Gastrocnemius medialis (tissue), 4 donors: ENCODE measurements at regions not wholly inside any gene's neighbourhood (a gene's known extent, or its start where the extent isn't known, plus 50 kb on each side); places are given as distances from the start of the nearest gene placed in this dataset.

Experiments
- ATAC-seq, 2 donors: fragments of 150-250 bp; one replicate each; pipeline ENCODE4 v1.9.1; 2016
- DNase-seq, 2 donors: peaks; one replicate each; pipeline ENCODE4 v3.0.0-alpha.2; 2019
- H3K27ac ChIP-seq, 4 donors: fragments of 200-600 bp; sonication (generic); 1 replicate in 1 of 4; 2 replicates in 3 of 4; pipeline ENCODE4 v1.5.1; 2016 to 2018; ENCODE audit warnings: mild to moderate bottlenecking in 2 of 4, moderate library complexity in 1 of 4
- H3K27me3 ChIP-seq, 3 donors: fragments of 200-600 bp; sonication (generic) in 2 of 3; 1 replicate in 1 of 3; 2 replicates in 2 of 3; pipeline versions ENCODE4 v1.5.1 to v1.6.0; 2016 to 2019; ENCODE audit warnings: mild to moderate bottlenecking in 1 of 3, moderate library complexity in 1 of 3
- H3K36me3 ChIP-seq, 2 donors: fragments of 200-600 bp; sonication (generic) in 1 of 2; one replicate each; pipeline ENCODE4 v1.5.1; 2017 to 2018
- H3K4me1 ChIP-seq, 2 donors: fragments of 200-600 bp; sonication (generic) in 1 of 2; one replicate each; pipeline ENCODE4 v1.5.1; 2016 to 2017; ENCODE audit warnings: mild to moderate bottlenecking in 2 of 2
- H3K4me3 ChIP-seq, 4 donors: fragments of 200-600 bp; sonication (generic) in 3 of 4; 1 replicate in 1 of 4; 2 replicates in 3 of 4; pipeline ENCODE4 v1.5.1; 2016 to 2019; ENCODE audit warnings: mild to moderate bottlenecking in 2 of 4
- H3K9me3 ChIP-seq, 3 donors: fragments of 200-600 bp; sonication (generic) in 2 of 3; 1 replicate in 1 of 3; 2 replicates in 2 of 3; pipeline ENCODE4 v1.5.1; 2016 to 2019
- CTCF ChIP-seq, 5 experiments: fragments of 450-650 bp in 3 of 5; fragments of 200-600 bp in 2 of 5; sonication (generic) in 2 of 5; IDR thresholded peaks in 4 of 5; conservative IDR thresholded peaks in 1 of 5; 1 replicate in 4 of 5; 2 replicates in 1 of 5; pipeline ENCODE4 v1.5.1; 2016 to 2019; ENCODE audit warnings: antibody characterized with exemption in 5 of 5, mild to moderate bottlenecking in 3 of 5, moderate library complexity in 3 of 5
- POLR2A ChIP-seq, 2 donors: fragments of 450-650 bp; IDR thresholded peaks; one replicate each; pipeline ENCODE4 v1.6.1; 2017; ENCODE audit warnings: antibody characterized with exemption in 2 of 2, mild to moderate bottlenecking in 2 of 2, moderate library complexity in 2 of 2
- in situ Hi-C, 4 donors: fragments of 200-750 bp; cut with MboI; loops; one replicate each; pipeline versions ENCODE4 v1.15.0 to v1.8.0; 2017; ENCODE audit warnings: low sequenced_read_pairs in 4 of 4
- intact Hi-C: fragments of 100-400 bp; cut with DNase I; formaldehyde crosslinking; loops from one replicate; pipeline ENCODE4 v1.15.1; 2023; ENCODE audit warnings: low total_unique reads

GRCh38 chr10:7471720-7472367, 61.0 kb upstream of the SFMBT2 start:
- intact Hi-C loops, result no loop called here
- no peaks in the 10 kb centered on the region for H3K36me3 ChIP-seq
- peaks cover 3 to 5% of the 10 kb centered on the region in 2 donors for H3K4me1 ChIP-seq
- peaks cover 0 to 6% (median 3%) of the 10 kb centered on the region in 3 donors for H3K27me3 ChIP-seq
- TF ChIP-seq CTCF (IDR thresholded peaks at IDR 0.05 in 4 of 5, conservative IDR thresholded peaks at IDR 0.05 in 1 of 5) (no peak), POLR2A (IDR thresholded peaks at IDR 0.05) (no peak)
- in situ Hi-C loops, result no loop called here
- DNase-seq (no peak), ATAC-seq (no peak)
- H3K4me3 ChIP-seq, result no peak overlapping the region
- H3K9me3 ChIP-seq, result no peaks in the 10 kb centered on the region
- no peak overlapping the region for H3K27ac ChIP-seq

GRCh38 chr10:7470371-7470770, 59.5 kb upstream of the SFMBT2 start:
- TF ChIP-seq POLR2A (IDR thresholded peaks at IDR 0.05) (no peak), CTCF (IDR thresholded peaks at IDR 0.05 in 4 of 5, conservative IDR thresholded peaks at IDR 0.05 in 1 of 5) (no peak)
- Histone ChIP-seq H3K9me3 (no peaks in the 10 kb centered on the region), H3K36me3 (no peaks in the 10 kb centered on the region), H3K4me3 (no peak overlapping the region), H3K27me3 (peaks cover 0 to 6% (median 3%) of the 10 kb centered on the region in 3 donors), H3K27ac (no peak overlapping the region), H3K4me1 (peaks cover 0 to 3% of the 10 kb centered on the region in 2 donors)
- no peak for DNase-seq
- in situ Hi-C loops (no loop called here), intact Hi-C loops (no loop called here)
- ATAC-seq, result no peak

GRCh38 chr10:7467031-7467667, 56.3 kb upstream of the SFMBT2 start:
- in situ Hi-C loops, result no loop called here
- no peaks in the 10 kb centered on the region for H3K36me3 ChIP-seq
- peaks cover 0 to 6% (median 3%) of the 10 kb centered on the region in 3 donors for H3K27me3 ChIP-seq
- DNase-seq (no peak), ATAC-seq (no peak)
- no peaks in the 10 kb centered on the region for H3K4me1 ChIP-seq
- H3K4me3 ChIP-seq, result no peak overlapping the region
- intact Hi-C loops, result no loop called here
- H3K27ac ChIP-seq, result no peak overlapping the region
- TF ChIP-seq CTCF (IDR thresholded peaks at IDR 0.05 in 4 of 5, conservative IDR thresholded peaks at IDR 0.05 in 1 of 5) (no peak), POLR2A (IDR thresholded peaks at IDR 0.05) (no peak)
- no peaks in the 10 kb centered on the region for H3K9me3 ChIP-seq

- intact Hi-C loops (no loop called here), in situ Hi-C loops (no loop called here)
- no peaks in the 10 kb centered on the region for H3K4me1 ChIP-seq
- H3K9me3 ChIP-seq, result no peaks in the 10 kb centered on the region
- ATAC-seq, result no peak
- H3K36me3 ChIP-seq, result no peaks in the 10 kb centered on the region
- no peak for TF ChIP-seq CTCF (IDR thresholded peaks at IDR 0.05 in 4 of 5, conservative IDR thresholded peaks at IDR 0.05 in 1 of 5)
- TF ChIP-seq POLR2A (IDR thresholded peaks at IDR 0.05), result no peak
- H3K27ac ChIP-seq, result no peak overlapping the region
- no peak overlapping the region for H3K4me3 ChIP-seq
- DNase-seq, result no peak
- peaks cover 0 to 6% (median 0%) of the 10 kb centered on the region in 3 donors for H3K27me3 ChIP-seq
Observed at GRCh38 chr10:7464691-7465090, 53.9 kb upstream of the SFMBT2 start.
